ENCODE measurements at regions not wholly inside any gene's neighbourhood (a gene's known extent, or its start where the extent isn't known, plus 50 kb on each side); places are given as distances from the start of the nearest gene placed in this dataset.

DNA sequence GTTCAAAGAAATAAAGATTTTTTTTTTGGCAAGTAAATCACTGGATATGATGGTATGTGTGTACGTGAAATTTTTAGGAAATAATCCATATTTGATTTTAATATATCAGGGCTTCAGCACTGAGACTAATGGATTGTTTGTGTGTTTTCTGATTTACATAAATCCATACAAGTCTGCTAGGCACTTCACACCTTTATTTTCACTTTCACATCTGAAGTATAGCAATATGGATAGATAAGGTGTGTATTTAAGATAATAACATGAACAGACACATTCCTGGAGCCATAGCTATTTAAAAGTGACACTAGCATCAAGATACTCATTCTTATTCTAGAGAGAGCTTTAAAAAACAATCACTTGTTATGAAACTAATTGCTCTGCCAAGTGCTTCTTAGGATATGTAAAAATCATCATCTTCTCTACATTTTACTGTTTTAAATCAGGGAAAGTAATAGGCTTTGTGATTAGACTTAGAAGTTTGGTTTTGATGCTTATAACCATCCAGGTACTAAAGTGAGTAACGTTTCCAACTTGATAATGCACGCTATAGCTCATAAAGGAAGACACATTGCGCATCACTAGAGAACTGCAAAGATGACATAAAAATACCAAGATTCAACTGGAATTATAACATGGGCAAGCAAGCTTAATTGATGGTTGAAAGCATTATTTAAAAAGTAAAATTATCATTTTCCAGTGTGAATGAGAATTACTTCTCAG, 208.9 kb downstream of the ZEB2 start:
- Mint-ChIP-seq H3K27me3 (no peaks in the 10 kb centered on the region), H3K9me3 (peaks cover 9 to 15% (median 12%) of the 10 kb centered on the region in 3 donors), H3K4me3 (peak overlapping the region in 1 of 4 donors; percentile 42), H3K4me1 (peaks cover 22 to 36% (median 29%) of the 10 kb centered on the region in 3 donors), H3K27ac (no peak overlapping the region), H3K36me3 (peaks cover 15% of the 10 kb centered on the region)

DNA sequence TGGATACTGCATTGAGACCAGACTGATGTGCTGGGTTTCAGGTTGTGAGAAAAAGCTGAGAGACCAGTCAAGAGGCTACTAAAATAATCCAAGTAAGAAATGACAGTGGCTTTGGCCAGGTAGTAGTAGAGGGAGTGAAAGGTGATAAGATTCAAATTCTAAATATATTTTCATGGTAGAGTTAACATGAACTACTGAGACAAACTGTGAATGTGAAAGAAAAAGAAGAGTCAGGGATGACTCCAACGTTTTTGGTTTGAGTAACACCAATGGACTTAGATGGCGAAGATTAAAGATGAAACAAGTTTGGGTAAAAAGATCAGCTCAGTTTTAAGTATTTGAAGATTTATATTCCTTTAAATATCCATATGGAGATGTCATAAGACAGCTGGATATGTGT, 209.4 kb downstream of the ZEB2 start:
- peak overlapping the region in 1 of 3 donors; percentile 30 for H3K27ac Mint-ChIP-seq
- H3K36me3 Mint-ChIP-seq = peaks cover 14% of the 10 kb centered on the region
- H3K4me3 Mint-ChIP-seq = peak overlapping the region in 2 of 4 donors; percentile 20 to 42
- peaks cover 9 to 15% (median 12%) of the 10 kb centered on the region in 3 donors for H3K9me3 Mint-ChIP-seq
- no peaks in the 10 kb centered on the region for H3K27me3 Mint-ChIP-seq
- peaks cover 23 to 32% (median 28%) of the 10 kb centered on the region in 3 donors for H3K4me1 Mint-ChIP-seq

DNA sequence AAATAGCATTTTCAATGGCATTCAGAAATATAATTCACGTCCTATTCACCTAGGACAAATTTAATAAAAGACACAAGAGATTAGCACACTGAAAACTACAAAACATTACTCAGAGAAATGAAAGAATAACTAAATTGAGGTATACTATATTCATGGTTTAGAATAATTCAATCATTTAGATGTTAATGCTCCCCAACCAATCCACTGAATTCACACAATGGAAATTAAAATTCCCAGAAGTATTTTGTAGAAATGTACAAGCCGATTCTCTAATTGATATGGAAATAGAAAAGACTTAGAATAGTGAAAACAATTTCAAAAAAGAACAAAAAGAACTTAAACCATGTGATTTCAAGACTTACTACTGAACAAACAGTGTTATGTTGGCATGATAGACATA, 212.2 kb downstream of the ZEB2 start:
- Mint-ChIP-seq H3K9me3 (peaks cover 6 to 13% (median 9%) of the 10 kb centered on the region in 3 donors), H3K4me1 (peaks cover 23 to 32% (median 27%) of the 10 kb centered on the region in 3 donors), H3K27ac (no peak overlapping the region), H3K36me3 (peaks cover 9% of the 10 kb centered on the region), H3K27me3 (no peaks in the 10 kb centered on the region), H3K4me3 (no peak overlapping the region)

DNA sequence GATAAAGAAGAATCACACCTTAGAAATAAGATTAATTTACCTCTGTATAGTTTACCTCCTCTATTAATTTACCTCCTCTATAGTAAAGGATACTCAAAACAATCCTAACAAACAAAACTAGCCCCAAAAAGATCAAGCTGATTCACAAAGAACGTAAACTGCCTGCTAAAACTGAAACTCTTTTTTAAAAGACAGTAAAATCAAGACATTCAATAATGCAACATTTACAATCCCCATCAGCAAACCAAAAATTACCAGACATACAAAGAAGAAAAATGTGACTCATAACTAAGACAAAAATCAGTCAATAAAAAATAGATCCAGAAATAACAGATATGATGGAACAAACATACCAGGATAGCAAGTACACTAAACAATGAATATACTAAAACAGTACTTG, 215.7 kb downstream of the ZEB2 start:
- Mint-ChIP-seq H3K4me1 (peaks cover 8 to 10% (median 9%) of the 10 kb centered on the region in 3 donors), H3K9me3 (peaks cover 0 to 5% (median 0%) of the 10 kb centered on the region in 3 donors), H3K36me3 (peaks cover 4% of the 10 kb centered on the region), H3K4me3 (peak overlapping the region in 1 of 4 donors; percentile 1), H3K27ac (no peak overlapping the region), H3K27me3 (no peaks in the 10 kb centered on the region)

DNA sequence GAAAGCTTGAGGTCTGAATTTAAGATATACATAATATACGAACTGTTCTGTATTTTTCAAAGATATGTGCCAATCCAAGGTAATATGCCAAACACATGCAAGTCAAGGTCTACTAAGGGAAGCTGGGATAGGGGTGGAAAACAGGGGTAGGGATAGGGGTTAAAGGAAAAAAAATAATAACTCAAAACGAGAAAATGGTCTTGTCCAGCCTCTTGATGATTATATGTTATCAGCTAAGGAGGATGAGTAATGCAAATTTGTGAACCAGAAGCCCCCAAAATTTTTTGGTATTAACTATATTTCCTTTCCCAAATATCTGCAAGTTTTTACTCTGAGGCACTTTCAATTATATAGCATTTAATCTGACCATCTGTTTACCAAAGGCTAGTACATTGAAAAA, 219.3 kb downstream of the ZEB2 start:
- H3K9me3 Mint-ChIP-seq = peaks cover 0 to 5% (median 0%) of the 10 kb centered on the region in 3 donors
- peaks cover 6% of the 10 kb centered on the region for H3K36me3 Mint-ChIP-seq
- H3K27me3 Mint-ChIP-seq = no peaks in the 10 kb centered on the region
- no peak overlapping the region for H3K27ac Mint-ChIP-seq
- no peak overlapping the region for H3K4me3 Mint-ChIP-seq
- H3K4me1 Mint-ChIP-seq = peaks cover 0 to 1% (median 0%) of the 10 kb centered on the region in 3 donors

DNA sequence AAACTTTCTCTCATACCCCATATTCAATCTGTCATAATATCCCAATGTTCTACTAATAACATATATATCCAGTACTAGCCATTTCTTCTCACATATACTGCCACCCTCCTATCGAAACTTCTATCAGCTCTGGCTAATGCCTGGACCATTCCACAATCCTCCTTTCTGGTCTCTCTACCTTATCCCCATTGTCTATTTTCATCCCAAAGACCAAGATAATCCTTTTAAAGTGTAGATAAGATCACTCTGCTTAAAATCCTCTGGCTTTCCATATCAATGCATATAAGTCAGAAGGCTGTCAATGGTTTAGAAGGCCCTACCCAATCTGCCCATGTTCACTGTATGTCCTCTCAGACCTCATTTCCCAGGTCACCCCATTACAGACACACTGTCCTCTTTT, 229.6 kb downstream of the ZEB2 start:
- Mint-ChIP-seq H3K9me3 (peaks cover 0 to 2% (median 1%) of the 10 kb centered on the region in 3 donors), H3K4me1 (peaks cover 5 to 14% (median 7%) of the 10 kb centered on the region in 3 donors), H3K27ac (no peak overlapping the region), H3K27me3 (no peaks in the 10 kb centered on the region), H3K36me3 (peaks cover 5% of the 10 kb centered on the region), H3K4me3 (no peak overlapping the region)

DNA sequence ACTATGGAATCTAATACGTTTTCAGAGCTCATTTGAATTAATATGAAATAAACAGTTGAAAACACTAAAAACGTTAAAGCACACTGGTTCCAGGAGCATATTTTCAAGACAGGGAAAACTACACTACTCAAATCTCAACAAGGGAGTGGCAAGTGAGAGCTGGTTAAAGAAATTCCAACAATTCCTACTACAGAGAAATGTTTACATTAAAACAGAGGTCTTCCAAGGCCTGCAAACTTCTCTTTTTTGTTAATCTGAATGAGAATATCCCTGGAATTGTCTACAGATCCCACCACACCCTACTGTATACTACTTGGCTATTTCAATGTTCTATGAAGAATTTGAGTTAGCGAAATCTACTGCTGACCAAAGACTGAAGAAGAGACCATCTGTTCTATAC, 231.5 kb downstream of the ZEB2 start:
- Mint-ChIP-seq H3K27ac (peak overlapping the region in 1 of 3 donors; percentile 0), H3K36me3 (peaks cover 5% of the 10 kb centered on the region), H3K4me3 (no peak overlapping the region), H3K9me3 (peaks cover 0 to 2% (median 1%) of the 10 kb centered on the region in 3 donors), H3K4me1 (peaks cover 5 to 14% (median 7%) of the 10 kb centered on the region in 3 donors), H3K27me3 (no peaks in the 10 kb centered on the region)

DNA sequence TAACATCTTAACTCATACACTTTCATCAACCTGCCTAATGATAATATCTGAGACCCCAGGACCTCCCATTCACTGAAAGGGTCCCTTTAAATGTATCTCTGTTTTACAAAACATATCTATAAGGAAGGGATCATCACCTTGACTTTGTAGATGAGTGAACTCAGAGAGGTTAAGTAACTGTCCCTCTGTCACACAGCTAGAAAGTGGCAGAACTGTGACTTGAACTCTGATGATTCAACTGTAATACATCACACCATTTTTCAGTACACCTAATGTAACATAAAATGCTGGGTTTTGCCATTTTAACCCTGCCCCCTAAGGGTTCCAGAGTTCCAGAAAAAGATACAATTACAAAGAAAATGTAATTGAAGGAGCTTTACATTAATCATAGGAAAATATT, 234.6 kb downstream of the ZEB2 start:
- H3K4me3 Mint-ChIP-seq = no peak overlapping the region
- peaks cover 0 to 2% (median 1%) of the 10 kb centered on the region in 3 donors for H3K9me3 Mint-ChIP-seq
- no peak overlapping the region for H3K27ac Mint-ChIP-seq
- peaks cover 5% of the 10 kb centered on the region for H3K36me3 Mint-ChIP-seq
- peaks cover 0 to 13% (median 8%) of the 10 kb centered on the region in 3 donors for H3K4me1 Mint-ChIP-seq
- H3K27me3 Mint-ChIP-seq = no peaks in the 10 kb centered on the region

DNA sequence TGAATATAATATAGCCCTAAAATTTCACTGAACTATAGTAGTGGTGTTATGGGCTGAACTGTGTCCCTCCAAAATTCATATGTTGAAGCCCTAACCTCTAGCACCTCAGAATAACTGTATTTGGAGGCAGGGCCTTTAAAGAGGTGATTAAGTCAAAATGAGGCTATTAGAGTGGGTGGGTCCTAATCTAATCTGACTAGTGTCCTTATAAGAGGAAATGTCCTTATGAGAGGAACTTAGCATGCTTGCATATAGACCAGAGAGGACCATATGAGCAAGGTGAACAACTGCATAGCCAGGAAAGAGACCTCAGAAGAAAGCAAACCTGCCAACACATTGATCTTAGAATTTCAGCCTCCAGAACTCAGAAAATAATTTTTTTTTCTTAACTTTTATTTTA, 238.4 kb downstream of the ZEB2 start:
- Mint-ChIP-seq H3K36me3 (peaks cover 5% of the 10 kb centered on the region), H3K9me3 (no peaks in the 10 kb centered on the region), H3K27ac (no peak overlapping the region), H3K4me3 (no peak overlapping the region), H3K27me3 (no peaks in the 10 kb centered on the region), H3K4me1 (peaks cover 8 to 16% (median 13%) of the 10 kb centered on the region in 3 donors)

DNA sequence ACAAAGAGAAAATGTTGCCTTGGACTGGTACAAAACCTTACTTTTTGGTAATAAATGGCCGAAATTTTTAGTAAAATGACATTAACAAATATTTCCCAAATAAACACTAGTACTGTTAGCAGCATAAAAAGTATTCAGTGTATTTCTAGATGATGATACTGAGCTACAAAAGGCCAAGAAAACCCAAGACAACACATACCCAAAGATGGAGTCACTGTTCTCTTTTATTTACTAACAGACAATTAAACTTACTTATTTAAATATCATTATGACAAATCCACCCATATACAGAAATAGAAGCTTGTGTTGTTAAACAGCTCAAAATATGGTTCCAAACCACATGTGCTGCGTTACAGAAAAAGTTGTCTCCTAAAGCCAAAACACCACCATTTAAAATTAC, 239.9 kb downstream of the ZEB2 start:
- Mint-ChIP-seq H3K27ac (no peak overlapping the region), H3K4me3 (no peak overlapping the region), H3K36me3 (peaks cover 5% of the 10 kb centered on the region), H3K27me3 (no peaks in the 10 kb centered on the region), H3K4me1 (peaks cover 1 to 14% (median 13%) of the 10 kb centered on the region in 3 donors), H3K9me3 (no peaks in the 10 kb centered on the region)

DNA sequence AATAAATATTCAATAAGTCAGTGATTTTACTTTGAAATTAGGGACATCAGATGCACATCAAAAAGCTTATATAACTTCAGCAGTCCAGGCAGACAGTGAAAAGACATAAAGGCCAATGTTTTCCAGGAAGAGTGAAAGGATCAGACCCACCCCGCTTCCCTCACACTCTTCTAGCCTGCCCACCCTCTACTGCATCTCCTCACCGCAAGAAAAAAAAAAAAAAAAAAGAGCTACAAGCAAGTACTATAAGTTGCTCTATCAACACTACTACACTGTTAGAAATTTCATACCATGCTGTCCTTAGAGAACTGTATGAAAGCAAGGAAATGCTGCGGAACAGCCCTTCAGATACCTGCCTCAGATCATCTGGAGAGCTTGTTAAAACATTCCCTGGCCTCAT, 240.8 kb downstream of the ZEB2 start:
- H3K36me3 Mint-ChIP-seq = peaks cover 5% of the 10 kb centered on the region
- H3K27ac Mint-ChIP-seq = peak overlapping the region in 1 of 3 donors; percentile 78
- H3K9me3 Mint-ChIP-seq = no peaks in the 10 kb centered on the region
- H3K4me3 Mint-ChIP-seq = no peak overlapping the region
- no peaks in the 10 kb centered on the region for H3K27me3 Mint-ChIP-seq
- peaks cover 1 to 14% (median 13%) of the 10 kb centered on the region in 3 donors for H3K4me1 Mint-ChIP-seq

DNA sequence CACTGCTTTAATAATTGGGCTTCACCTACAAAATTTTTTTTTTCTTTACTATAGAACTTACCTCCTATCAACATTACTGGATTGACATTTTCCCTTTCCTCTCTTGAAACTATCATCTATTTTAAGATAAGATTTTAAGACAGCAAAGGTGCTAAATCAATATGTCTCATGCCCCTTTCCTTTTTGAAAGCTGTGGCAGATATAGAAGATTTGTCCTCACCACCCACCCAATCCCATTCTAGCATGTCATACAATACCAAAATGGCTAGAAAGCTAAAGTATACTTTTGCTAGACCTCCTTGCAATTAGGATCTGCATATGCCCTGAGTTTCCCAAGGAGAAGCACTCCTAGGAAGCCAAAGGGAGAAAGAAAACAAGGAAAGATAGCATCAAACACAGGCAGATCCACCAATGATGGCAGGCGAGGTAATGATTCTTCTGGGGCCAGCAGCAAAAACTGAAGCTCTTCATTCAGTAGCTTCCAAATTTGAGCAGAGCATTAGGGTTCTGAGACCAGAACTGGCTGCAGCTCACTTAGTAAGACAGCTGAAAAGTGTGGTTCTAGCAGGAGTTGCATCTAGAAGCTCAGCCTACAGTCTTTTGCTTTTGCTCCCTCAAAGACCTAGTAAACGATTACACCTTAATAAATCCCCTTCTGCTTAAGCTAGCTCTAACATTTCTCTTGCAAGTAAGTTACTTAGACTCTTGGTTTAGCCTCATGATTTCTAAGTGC, 242.1 kb downstream of the ZEB2 start:
- H3K9me3 Mint-ChIP-seq = no peaks in the 10 kb centered on the region
- no peak overlapping the region for H3K4me3 Mint-ChIP-seq
- H3K27ac Mint-ChIP-seq = no peak overlapping the region
- H3K27me3 Mint-ChIP-seq = no peaks in the 10 kb centered on the region
- H3K4me1 Mint-ChIP-seq = peaks cover 4 to 14% (median 13%) of the 10 kb centered on the region in 3 donors
- peaks cover 5% of the 10 kb centered on the region for H3K36me3 Mint-ChIP-seq

DNA sequence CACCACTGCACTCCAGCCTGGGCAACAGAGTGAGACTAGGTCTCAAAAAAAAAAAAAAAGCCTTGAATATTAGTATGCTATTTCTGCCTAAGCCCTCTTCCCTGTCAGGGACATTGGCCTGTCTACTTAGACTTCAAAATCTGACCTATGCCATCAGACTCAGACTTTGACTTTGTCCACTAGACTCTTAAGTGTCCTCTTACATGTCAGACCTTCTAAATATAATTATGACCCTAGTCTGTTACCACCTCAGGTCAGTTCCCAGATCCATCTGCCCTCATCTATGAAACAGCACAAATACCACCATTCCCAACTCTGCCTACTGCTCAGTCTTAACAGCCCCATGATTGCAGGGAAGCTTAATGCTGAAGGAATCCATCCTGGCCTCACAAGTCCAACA, 244.6 kb downstream of the ZEB2 start:
- H3K4me1 Mint-ChIP-seq = peaks cover 10 to 18% (median 17%) of the 10 kb centered on the region in 3 donors
- H3K27ac Mint-ChIP-seq = no peak overlapping the region
- H3K9me3 Mint-ChIP-seq = no peaks in the 10 kb centered on the region
- no peak overlapping the region for H3K4me3 Mint-ChIP-seq
- H3K36me3 Mint-ChIP-seq = peaks cover 2% of the 10 kb centered on the region
- H3K27me3 Mint-ChIP-seq = no peaks in the 10 kb centered on the region

DNA sequence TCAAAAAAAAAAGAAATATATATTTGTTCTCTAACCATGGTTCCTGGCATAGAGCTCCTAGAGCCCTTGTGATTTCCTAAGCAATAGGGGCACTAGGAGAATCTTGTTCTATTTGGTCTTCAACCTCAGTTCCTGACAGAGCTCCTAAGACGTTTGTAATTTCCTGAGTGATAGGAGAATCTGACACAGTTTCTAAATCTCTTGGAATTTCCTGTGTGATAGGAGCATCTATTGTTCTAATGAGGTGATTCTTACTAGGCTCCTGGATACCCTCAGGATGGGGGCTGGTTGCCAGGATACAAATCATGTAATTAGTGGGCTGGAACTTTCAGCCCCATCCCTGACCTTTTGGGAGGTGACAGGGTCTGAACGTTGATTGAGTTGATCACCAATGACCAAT, 245.8 kb downstream of the ZEB2 start:
- Mint-ChIP-seq H3K9me3 (no peaks in the 10 kb centered on the region), H3K27ac (no peak overlapping the region), H3K27me3 (no peaks in the 10 kb centered on the region), H3K36me3 (no peaks in the 10 kb centered on the region), H3K4me1 (peaks cover 12 to 17% (median 17%) of the 10 kb centered on the region in 3 donors), H3K4me3 (no peak overlapping the region)

DNA sequence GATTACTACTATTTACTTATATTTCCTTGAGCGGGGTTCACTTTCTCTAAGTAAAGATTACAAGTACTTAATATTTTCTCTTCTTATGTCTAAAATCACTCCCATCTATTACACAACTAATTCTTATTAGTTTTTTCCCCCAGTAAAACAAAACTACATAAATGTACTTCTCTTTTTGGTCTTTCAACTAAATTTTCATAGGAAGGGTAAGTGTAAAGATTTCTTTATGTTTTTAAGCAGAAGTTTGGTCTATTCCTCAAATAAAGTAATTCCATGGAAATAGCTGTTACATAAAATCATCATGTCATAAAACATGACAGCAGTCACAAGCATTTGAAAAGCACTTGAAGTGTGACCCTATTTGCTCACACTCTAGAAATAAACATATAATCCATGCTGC, 249.0 kb downstream of the ZEB2 start:
- H3K36me3 Mint-ChIP-seq = no peaks in the 10 kb centered on the region
- peaks cover 16 to 29% (median 26%) of the 10 kb centered on the region in 3 donors for H3K4me1 Mint-ChIP-seq
- no peak overlapping the region for H3K4me3 Mint-ChIP-seq
- no peaks in the 10 kb centered on the region for H3K9me3 Mint-ChIP-seq
- H3K27me3 Mint-ChIP-seq = no peaks in the 10 kb centered on the region
- no peak overlapping the region for H3K27ac Mint-ChIP-seq
